ENCODE measurements at regions not wholly inside any gene's neighbourhood (a gene's known extent, or its start where the extent isn't known, plus 50 kb on each side); places are given as distances from the start of the nearest gene placed in this dataset.

GRCh38 chr13:34826432-34826831 is 115.6 kb upstream of the NBEA start:
- Histone ChIP-seq H3K27ac (ENCODE audit: insufficient read depth, low read depth, low read length) (no peak overlapping the region), H3K79me2 (ENCODE audit: control insufficient read depth, insufficient read depth, low read length) (no peaks in the 10 kb centered on the region), H3K36me3 (ENCODE audit: control insufficient read depth in 2 of 2, extremely low read depth in 1 of 2, insufficient read depth in 2 of 2, low read length in 2 of 2) (no peaks in the 10 kb centered on the region), H3K27me3 (ENCODE audit: control insufficient read depth in 2 of 2, insufficient read depth in 2 of 2, low read length in 2 of 2) (no peaks in the 10 kb centered on the region), H2AFZ (ENCODE audit: low read depth, low read length) (no peak overlapping the region), H3K4me2 (ENCODE audit: insufficient read depth, low read length) (no peak overlapping the region), H3K4me1 (ENCODE audit: control insufficient read depth, extremely low read depth, insufficient read depth, low read length) (no peaks in the 10 kb centered on the region), H4K20me1 (replicated peaks; ENCODE audit: control insufficient read depth, extremely low read depth, insufficient read depth, low read length) (no peaks in the 10 kb centered on the region), H3K4me3 (replicated peaks in 1 of 3; ENCODE audit: insufficient read depth in 1 of 3, low read depth in 1 of 3, low read length in 3 of 3) (no peak overlapping the region), H3K9ac (replicated peaks; ENCODE audit: extremely low read depth, insufficient read depth, low read length) (no peak overlapping the region), H3K9me1 (replicated peaks; ENCODE audit: control insufficient read depth, extremely low read depth, insufficient read depth, low read length) (no peaks in the 10 kb centered on the region), H3K9me3 (replicated peaks; ENCODE audit: control insufficient read depth, insufficient read depth, low read length) (no peaks in the 10 kb centered on the region)
- BruUV-seq (replicated peaks) = no TSS peak
- DNase-seq (ENCODE audit: low read depth, low spot score) (no peak), FAIRE-seq (no peak)
- dilution Hi-C loops (cut with MboI; ENCODE audit: extremely low pct_ligation_motif_present, low sequenced_read_pairs) = no loop called here
- CTCF ChIA-PET = interaction anchor here (0.9 kb wide), 1 partner anchor 8 kb away, joined by 3 read pairs; no protein-coding TSS in a partner anchor
- intact Hi-C loops (cut with micrococcal nuclease) = no loop called here
- POLR2A ChIA-PET = no interaction called here
- TF ChIP-seq MAX (IDR thresholded peaks at IDR 0.05; ENCODE audit: insufficient read depth, insufficient read length) (no peak), MYC (IDR thresholded peaks at IDR 0.05; ENCODE audit: low read depth, low read length) (no peak), JUN (IDR thresholded peaks at IDR 0.05; ENCODE audit: borderline replicate concordance, insufficient read depth, insufficient read length, low read depth) (no peak), EZH2 (IDR thresholded peaks at IDR 0.05; ENCODE audit: borderline replicate concordance, low read depth, low read length, severe bottlenecking) (no peak), POLR2A (IDR thresholded peaks at IDR 0.05; ENCODE audit: low read depth, low read length) (no peak), CTCF (IDR thresholded peaks at IDR 0.05; ENCODE audit: extremely low read depth in 1 of 2, insufficient read depth in 1 of 2, low read depth in 1 of 2, low read length in 2 of 2) (no peak), GATA2 (IDR thresholded peaks at IDR 0.05; ENCODE audit: insufficient read depth, insufficient read length, low read depth, low read length) (no peak), POLR2AphosphoS5 (IDR thresholded peaks at IDR 0.05; ENCODE audit: insufficient read depth, low read depth, low read length) (no peak), FOS (IDR thresholded peaks at IDR 0.05; ENCODE audit: borderline replicate concordance, insufficient read depth, low read length) (no peak)
